B cell (primary cell): ENCODE measurements at regions not wholly inside any gene's neighbourhood (a gene's known extent, or its start where the extent isn't known, plus 50 kb on each side); places are given as distances from the start of the nearest gene placed in this dataset.

Source experiments
- ATAC-seq: fragments of 200-7000 bp; cut with Tn5 transposase; one replicate; pipeline ENCODE4 v1.10.0; 2021; ENCODE audit warnings: low read depth, mild to moderate bottlenecking, moderate number of reproducible peaks, moderate library complexity
- CTCF ChIA-PET: fragments of 350-600 bp; sonication (Branson Sonifier 250); formaldehyde crosslinking; loops from one replicate; lab custom pipeline; 2021; ENCODE audit warnings: antibody characterized with exemption, inconsistent platforms; lab: Charles Lee
- POLR2A ChIA-PET: fragments of 350-600 bp; sonication (Branson Sonifier 250); formaldehyde crosslinking; loops from one replicate; lab custom pipeline; 2021; ENCODE audit warnings: antibody characterized with exemption; lab: Charles Lee
- DNase-seq: peaks from one replicate; pipeline ENCODE4 v3.0.0; 2013
- H2AFZ ChIP-seq: 2 replicates; pipeline ENCODE4 v1.6.1; 2012; ENCODE audit warnings: mild to moderate bottlenecking, low read depth, low read length; ENCODE audit not compliant: insufficient read depth, poor library complexity, severe bottlenecking
- H3K27ac ChIP-seq, 2 donors: 1 replicate in 1 of 2; 2 replicates in 1 of 2; pipeline ENCODE4 v1.5.1; 2012 to 2013; ENCODE audit warnings: low read length in 2 of 2, mild to moderate bottlenecking in 2 of 2, moderate library complexity in 1 of 2
- H3K27me3 ChIP-seq, 4 experiments: fragments of 200-600 bp in 1 of 4; sonication (generic) in 1 of 4; replicated peaks in 1 of 4; 1 replicate in 2 of 4; 2 replicates in 2 of 4; pipeline versions ENCODE4 v1.6.1 to v1.7.0; 2013 to 2016; ENCODE audit warnings: low read length in 3 of 4, mild to moderate bottlenecking in 2 of 4, mixed read lengths in 1 of 4, moderate library complexity in 1 of 4; ENCODE audit not compliant: insufficient read depth in 4 of 4, control insufficient read depth in 3 of 4; ENCODE audit errors: control extremely low read depth in 1 of 4
- H3K36me3 ChIP-seq, 2 experiments: replicated peaks in 1 of 2; 1 replicate in 1 of 2; 2 replicates in 1 of 2; pipeline versions ENCODE4 v1.6.1 to v1.7.1; 2013; ENCODE audit warnings: low read length in 1 of 2; ENCODE audit not compliant: insufficient read depth in 2 of 2, control insufficient read depth in 1 of 2; ENCODE audit errors: control extremely low read depth in 1 of 2, extremely low read depth in 1 of 2
- H3K4me1 ChIP-seq, 2 donors: fragments of 200-600 bp in 1 of 2; sonication (generic) in 1 of 2; 1 replicate in 1 of 2; 2 replicates in 1 of 2; pipeline versions ENCODE4 v1.5.1 to v1.6.1; 2013 to 2017; ENCODE audit warnings: low read length in 2 of 2; ENCODE audit not compliant: control insufficient read depth in 2 of 2, insufficient read depth in 2 of 2
- H3K4me2 ChIP-seq: replicated peaks from 2 replicates; pipeline ENCODE3; 2012; ENCODE audit warnings: mild to moderate bottlenecking, low read depth, low read length; ENCODE audit not compliant: poor library complexity, severe bottlenecking
- H3K4me3 ChIP-seq, 5 experiments: fragments of 200-600 bp in 1 of 5; sonication (generic) in 1 of 5; 1 replicate in 3 of 5; 2 replicates in 2 of 5; pipeline versions ENCODE4 v1.5.1 to v1.7.0; 2011 to 2016; ENCODE audit warnings: low read length in 4 of 5, mild to moderate bottlenecking in 4 of 5, low read depth in 2 of 5, control low read depth in 1 of 5, moderate library complexity in 1 of 5; ENCODE audit not compliant: insufficient read depth in 1 of 5; ENCODE audit errors: control extremely low read depth in 1 of 5, extremely low read depth in 1 of 5
- H3K79me2 ChIP-seq: fragments of 200-600 bp; sonication (generic); one replicate; pipeline ENCODE4 v1.6.0; 2016; ENCODE audit warnings: low read length; ENCODE audit not compliant: control insufficient read depth, insufficient read depth
- H3K9ac ChIP-seq: fragments of 200-600 bp; sonication (generic); 2 replicates; pipeline ENCODE4 v1.6.1; 2017; ENCODE audit warnings: mild to moderate bottlenecking, low read length, moderate library complexity
- H3K9me3 ChIP-seq, 3 donors: one replicate each; pipeline versions ENCODE4 v1.6.1 to v1.7.1; 2013; ENCODE audit warnings: low read length in 2 of 3; ENCODE audit not compliant: control insufficient read depth in 2 of 3, insufficient read depth in 1 of 3; ENCODE audit errors: control extremely low read depth in 1 of 3
- H4K20me1 ChIP-seq: 2 replicates; pipeline ENCODE4 v1.6.0; 2012; ENCODE audit warnings: mild to moderate bottlenecking, low read length; ENCODE audit not compliant: insufficient read depth, control insufficient read depth, poor library complexity, severe bottlenecking
- H3K27ac Mint-ChIP-seq: one replicate; pipeline ENCODE4 v1.8.0; 2021; ENCODE audit warnings: mixed read lengths
- H3K27me3 Mint-ChIP-seq: one replicate; pipeline ENCODE4 v1.8.0; 2021; ENCODE audit warnings: mixed read lengths
- H3K4me1 Mint-ChIP-seq: one replicate; pipeline ENCODE4 v1.8.0; 2021; ENCODE audit warnings: mixed read lengths
- H3K4me3 Mint-ChIP-seq: one replicate; pipeline ENCODE4 v1.8.0; 2021; ENCODE audit warnings: mixed read lengths
- H3K9me3 Mint-ChIP-seq: one replicate; pipeline ENCODE4 v1.8.0; 2022; ENCODE audit warnings: mixed read lengths; ENCODE audit not compliant: insufficient read depth
- EZH2 ChIP-seq: IDR thresholded peaks from 2 replicates; pipeline ENCODE4 v1.6.1; 2012; ENCODE audit warnings: borderline replicate concordance, low read depth, mild to moderate bottlenecking, moderate library complexity, low read length; ENCODE audit not compliant: insufficient read depth, poor library complexity, severe bottlenecking
- WGBS: methylation state at CpG from one replicate; pipeline ENCODE4 v1.1.5; 2013; ENCODE audit warnings: missing lambda C conversion rate; ENCODE audit not compliant: insufficient coverage; 5-methylcytosine and 5-hydroxymethylcytosine counted together
- intact Hi-C: fragments of 100-400 bp; cut with micrococcal nuclease; formaldehyde crosslinking; loops from one replicate; pipeline ENCODE4 v1.10.0; 2022
- TF ChIP-seq, protein P1 (sequence below): fragments of 200-600 bp; IDR thresholded peaks from one replicate; pipeline ENCODE4 v1.8.0; 2022; ENCODE audit warnings: antibody characterized with exemption, mild to moderate bottlenecking

- H3K4me3 Mint-ChIP-seq, result no peak overlapping the region
- no peak for TF ChIP-seq EZH2
- no peak for DNase-seq
- Histone ChIP-seq H4K20me1 (no peaks in the 10 kb centered on the region), H3K4me1 (no peaks in the 10 kb centered on the region), H3K27me3 (no peaks in the 10 kb centered on the region), H2AFZ (no peak overlapping the region), H3K4me2 (no peak overlapping the region), H3K27ac (no peak overlapping the region), H3K9ac (no peak overlapping the region), H3K36me3 (no peaks in the 10 kb centered on the region), H3K4me3 (no peak overlapping the region), H3K9me3 (no peaks in the 10 kb centered on the region), H3K79me2 (no peaks in the 10 kb centered on the region)
- ChIA-PET POLR2A (no interaction called here), CTCF (no interaction called here)
- ATAC-seq, result no peak
- H3K4me1 Mint-ChIP-seq, result no peaks in the 10 kb centered on the region
- H3K9me3 Mint-ChIP-seq, result no peaks in the 10 kb centered on the region
- intact Hi-C loops, result no loop called here
- H3K27ac Mint-ChIP-seq, result no peak overlapping the region
- WGBS, result 100% methylated on average over 2 of the region's 7 CpGs
- peaks cover 9% of the 10 kb centered on the region for H3K27me3 Mint-ChIP-seq
Observed at GRCh38 chr1:222370913-222371675, 176.8 kb downstream of the HHIPL2 start.

DNA sequence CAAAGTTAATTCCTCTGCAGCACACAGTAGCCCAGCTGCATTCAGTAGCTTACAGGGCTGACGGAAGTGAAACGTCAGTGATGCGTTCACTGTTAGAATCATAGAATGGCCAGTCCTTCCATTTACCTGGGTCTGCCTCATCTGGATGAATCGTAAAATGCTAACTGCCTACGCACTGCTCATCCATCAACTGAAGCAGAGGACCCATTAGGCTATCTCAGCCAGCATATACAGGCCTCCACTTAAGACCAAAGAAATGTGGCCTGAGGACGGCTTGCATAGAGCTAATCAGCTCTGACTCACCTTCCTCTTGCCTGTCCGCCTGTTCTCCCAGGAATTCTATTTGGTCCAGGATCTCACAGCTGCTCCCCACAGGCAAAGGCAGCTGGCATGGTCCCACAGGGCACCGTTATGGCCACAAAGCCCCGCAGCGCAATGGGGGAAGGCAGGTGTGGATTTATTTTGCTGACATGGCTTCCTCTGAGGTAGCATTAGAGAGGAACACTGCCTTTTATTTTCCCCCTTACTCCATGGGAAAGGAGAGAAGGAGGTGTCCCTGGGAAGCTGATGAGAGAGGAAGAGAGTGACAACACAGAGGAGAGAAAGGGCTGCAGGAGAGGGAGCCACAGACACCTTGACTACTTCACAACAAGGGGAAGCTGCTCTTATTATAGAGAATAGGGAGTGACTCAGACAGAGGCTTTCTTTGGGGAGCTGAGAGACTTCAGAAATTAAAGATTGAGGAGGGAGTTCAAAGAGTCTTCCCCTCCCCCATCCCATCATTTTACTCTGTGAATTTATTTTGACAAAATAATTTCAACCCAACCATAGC, 177.6 kb downstream of the HHIPL2 start:
- Histone ChIP-seq H3K9me3 (peaks cover 0 to under 1% (median 0%) of the 10 kb centered on the region in 3 donors), H3K27me3 (no peaks in the 10 kb centered on the region), H3K27ac (no peak overlapping the region), H2AFZ (no peak overlapping the region), H3K4me2 (no peak overlapping the region), H3K36me3 (no peaks in the 10 kb centered on the region), H4K20me1 (no peaks in the 10 kb centered on the region), H3K4me3 (no peak overlapping the region), H3K9ac (no peak overlapping the region), H3K79me2 (no peaks in the 10 kb centered on the region), H3K4me1 (no peaks in the 10 kb centered on the region)
- ATAC-seq, result no peak
- no peaks in the 10 kb centered on the region for H3K9me3 Mint-ChIP-seq
- H3K27me3 Mint-ChIP-seq, result peaks cover 9% of the 10 kb centered on the region
- DNase-seq, result no peak
- H3K4me1 Mint-ChIP-seq, result no peaks in the 10 kb centered on the region
- H3K27ac Mint-ChIP-seq, result no peak overlapping the region
- CTCF ChIA-PET, result no interaction called here
- POLR2A ChIA-PET, result no interaction called here
- intact Hi-C loops, result no loop called here
- TF ChIP-seq EZH2, result no peak
- TF ChIP-seq, protein P1, sequence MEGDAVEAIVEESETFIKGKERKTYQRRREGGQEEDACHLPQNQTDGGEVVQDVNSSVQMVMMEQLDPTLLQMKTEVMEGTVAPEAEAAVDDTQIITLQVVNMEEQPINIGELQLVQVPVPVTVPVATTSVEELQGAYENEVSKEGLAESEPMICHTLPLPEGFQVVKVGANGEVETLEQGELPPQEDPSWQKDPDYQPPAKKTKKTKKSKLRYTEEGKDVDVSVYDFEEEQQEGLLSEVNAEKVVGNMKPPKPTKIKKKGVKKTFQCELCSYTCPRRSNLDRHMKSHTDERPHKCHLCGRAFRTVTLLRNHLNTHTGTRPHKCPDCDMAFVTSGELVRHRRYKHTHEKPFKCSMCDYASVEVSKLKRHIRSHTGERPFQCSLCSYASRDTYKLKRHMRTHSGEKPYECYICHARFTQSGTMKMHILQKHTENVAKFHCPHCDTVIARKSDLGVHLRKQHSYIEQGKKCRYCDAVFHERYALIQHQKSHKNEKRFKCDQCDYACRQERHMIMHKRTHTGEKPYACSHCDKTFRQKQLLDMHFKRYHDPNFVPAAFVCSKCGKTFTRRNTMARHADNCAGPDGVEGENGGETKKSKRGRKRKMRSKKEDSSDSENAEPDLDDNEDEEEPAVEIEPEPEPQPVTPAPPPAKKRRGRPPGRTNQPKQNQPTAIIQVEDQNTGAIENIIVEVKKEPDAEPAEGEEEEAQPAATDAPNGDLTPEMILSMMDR, result no peak
- H3K4me3 Mint-ChIP-seq, result no peak overlapping the region
- 96% methylated on average over 7 of the region's 10 CpGs for WGBS
